ENCODE measurements at regions not wholly inside any gene's neighbourhood (a gene's known extent, or its start where the extent isn't known, plus 50 kb on each side); places are given as distances from the start of the nearest gene placed in this dataset.

GRCh38 chr3:72120806-72121778 is 336.1 kb upstream of the PROK2 start:
- Histone ChIP-seq H3K9me3 (ENCODE audit: control insufficient read depth, low read length) (no peaks in the 10 kb centered on the region), H3K4me3 (ENCODE audit: insufficient read depth, low read depth, low read length) (no peak overlapping the region)
- WGBS, 2 experiments, result 93 to 95% methylated on average over 5 of the region's 5 CpGs

GRCh38 chr3:72120039-72120438 is 335.1 kb upstream of the PROK2 start:
- Histone ChIP-seq H3K27ac (ENCODE audit: insufficient read depth, low read depth, low read length, poor library complexity, severe bottlenecking) (no peak overlapping the region), H3K27me3 (ENCODE audit: control insufficient read depth, insufficient read depth, low read length, poor library complexity, severe bottlenecking) (no peaks in the 10 kb centered on the region), H3K4me3 (ENCODE audit: insufficient read depth, low read depth, low read length) (no peak overlapping the region), H3K9me3 (ENCODE audit: control insufficient read depth, low read length) (no peaks in the 10 kb centered on the region), H3K4me1 (ENCODE audit: control insufficient read depth, insufficient read depth, low read length) (no peaks in the 10 kb centered on the region), H3K36me3 (ENCODE audit: control insufficient read depth, insufficient read depth, low read length) (no peaks in the 10 kb centered on the region)
- WGBS, 2 experiments, result 94 to 97% methylated on average over 4 of the region's 4 CpGs

More at GRCh38 chr3:72120806-72121778, 336.1 kb upstream of the PROK2 start:
- Histone ChIP-seq H3K27ac (ENCODE audit: insufficient read depth, low read depth, low read length, poor library complexity, severe bottlenecking) (no peak overlapping the region), H3K27me3 (ENCODE audit: control insufficient read depth, insufficient read depth, low read length, poor library complexity, severe bottlenecking) (no peaks in the 10 kb centered on the region), H3K36me3 (ENCODE audit: control insufficient read depth, insufficient read depth, low read length) (no peaks in the 10 kb centered on the region), H3K4me1 (ENCODE audit: control insufficient read depth, insufficient read depth, low read length) (no peaks in the 10 kb centered on the region)

GRCh38 chr3:72118628-72119027 is 333.7 kb upstream of the PROK2 start:
- Histone ChIP-seq H3K27me3 (ENCODE audit: control insufficient read depth, insufficient read depth, low read length, poor library complexity, severe bottlenecking) (no peaks in the 10 kb centered on the region), H3K27ac (ENCODE audit: insufficient read depth, low read depth, low read length, poor library complexity, severe bottlenecking) (no peak overlapping the region), H3K4me3 (ENCODE audit: insufficient read depth, low read depth, low read length) (no peak overlapping the region), H3K4me1 (ENCODE audit: control insufficient read depth, insufficient read depth, low read length) (no peaks in the 10 kb centered on the region), H3K36me3 (ENCODE audit: control insufficient read depth, insufficient read depth, low read length) (no peaks in the 10 kb centered on the region), H3K9me3 (ENCODE audit: control insufficient read depth, low read length) (no peaks in the 10 kb centered on the region)

DNA sequence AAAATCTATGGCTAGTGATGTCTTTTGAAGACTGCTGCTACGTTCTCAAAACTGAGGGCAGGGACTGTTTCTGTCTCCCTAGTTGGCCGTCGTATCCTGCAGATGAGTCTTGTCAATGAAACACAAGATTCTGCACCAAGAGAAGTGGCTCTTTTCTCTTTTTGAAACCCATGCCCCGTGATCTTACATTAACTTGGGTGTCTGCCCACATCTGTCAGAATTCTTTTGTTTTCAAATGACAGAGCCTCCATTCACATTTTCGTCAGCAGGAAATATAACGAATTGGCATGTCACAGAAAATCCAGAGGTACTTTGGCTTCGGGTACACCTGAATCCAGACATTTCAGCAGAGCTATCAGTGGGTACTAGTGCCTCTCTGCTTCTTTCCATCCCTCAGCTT is 331.3 kb upstream of the PROK2 start:
- Histone ChIP-seq H3K36me3 (ENCODE audit: control insufficient read depth, insufficient read depth, low read length) (no peaks in the 10 kb centered on the region), H3K4me1 (ENCODE audit: control insufficient read depth, insufficient read depth, low read length) (no peaks in the 10 kb centered on the region), H3K4me3 (ENCODE audit: insufficient read depth, low read depth, low read length) (no peak overlapping the region), H3K27me3 (ENCODE audit: control insufficient read depth, insufficient read depth, low read length, poor library complexity, severe bottlenecking) (no peaks in the 10 kb centered on the region), H3K9me3 (ENCODE audit: control insufficient read depth, low read length) (no peaks in the 10 kb centered on the region), H3K27ac (ENCODE audit: insufficient read depth, low read depth, low read length, poor library complexity, severe bottlenecking) (no peak overlapping the region)
- WGBS, 2 experiments, result 90 to 91% methylated on average over 7 of the region's 7 CpGs

DNA sequence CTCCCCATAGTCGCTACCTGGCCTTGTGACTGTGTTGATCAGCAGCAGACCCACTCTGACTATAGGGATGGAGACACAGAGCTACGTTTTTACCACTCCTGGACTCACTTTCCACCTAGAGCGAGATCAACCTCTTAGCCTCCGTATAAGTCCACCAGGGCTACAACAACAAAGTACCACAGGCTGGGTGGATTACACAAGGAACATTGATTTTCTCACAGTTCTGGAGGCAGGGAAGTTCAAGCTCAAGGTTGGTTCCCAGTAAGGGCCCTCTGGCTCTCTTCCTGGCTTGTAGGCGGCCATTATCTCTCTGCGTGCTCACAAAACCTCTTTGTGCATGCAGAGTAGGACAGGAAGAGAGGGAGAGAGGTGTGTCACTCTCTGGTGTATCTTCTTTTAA is 330.4 kb upstream of the PROK2 start:
- no peaks in the 10 kb centered on the region for H3K27me3 ChIP-seq (ENCODE audit: control insufficient read depth, insufficient read depth, low read length, poor library complexity, severe bottlenecking)
- 94 to 97% methylated on average over 6 of the region's 6 CpGs for WGBS, 2 experiments
- no peak overlapping the region for H3K27ac ChIP-seq (ENCODE audit: insufficient read depth, low read depth, low read length, poor library complexity, severe bottlenecking)
- no peak overlapping the region for H3K4me3 ChIP-seq (ENCODE audit: insufficient read depth, low read depth, low read length)
- no peaks in the 10 kb centered on the region for H3K4me1 ChIP-seq (ENCODE audit: control insufficient read depth, insufficient read depth, low read length)
- no peaks in the 10 kb centered on the region for H3K9me3 ChIP-seq (ENCODE audit: control insufficient read depth, low read length)
- no peaks in the 10 kb centered on the region for H3K36me3 ChIP-seq (ENCODE audit: control insufficient read depth, insufficient read depth, low read length)

GRCh38 chr3:72114773-72115172 is 329.8 kb upstream of the PROK2 start:
- H3K36me3 ChIP-seq (ENCODE audit: control insufficient read depth, insufficient read depth, low read length), result no peaks in the 10 kb centered on the region
- WGBS, 2 experiments, result 93 to 97% methylated on average over 4 to 5 of the region's 5 CpGs
- no peaks in the 10 kb centered on the region for H3K9me3 ChIP-seq (ENCODE audit: control insufficient read depth, low read length)
- H3K27ac ChIP-seq (ENCODE audit: insufficient read depth, low read depth, low read length, poor library complexity, severe bottlenecking), result no peak overlapping the region
- no peaks in the 10 kb centered on the region for H3K27me3 ChIP-seq (ENCODE audit: control insufficient read depth, insufficient read depth, low read length, poor library complexity, severe bottlenecking)
- no peak overlapping the region for H3K4me3 ChIP-seq (ENCODE audit: insufficient read depth, low read depth, low read length)
- H3K4me1 ChIP-seq (ENCODE audit: control insufficient read depth, insufficient read depth, low read length), result no peaks in the 10 kb centered on the region

DNA sequence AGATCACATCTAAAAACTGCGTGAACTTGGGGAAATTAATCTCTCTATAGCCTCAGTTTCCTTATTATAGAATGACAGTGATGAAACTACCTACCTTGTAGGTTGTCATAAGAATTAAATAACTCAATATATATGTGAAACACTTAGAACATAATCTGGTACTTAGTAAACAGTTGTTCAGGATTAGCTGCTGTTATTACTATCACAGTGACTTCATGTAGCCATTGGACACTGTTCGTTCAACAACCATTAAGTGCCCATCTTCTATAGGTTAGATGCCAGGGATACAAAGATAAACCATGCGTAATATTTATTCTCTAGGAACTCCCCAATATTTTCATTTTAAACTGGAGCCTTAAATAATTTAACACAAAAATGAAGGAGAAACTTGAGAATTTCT is 329.0 kb upstream of the PROK2 start:
- Histone ChIP-seq H3K27ac (ENCODE audit: insufficient read depth, low read depth, low read length, poor library complexity, severe bottlenecking) (no peak overlapping the region), H3K4me3 (ENCODE audit: insufficient read depth, low read depth, low read length) (no peak overlapping the region), H3K27me3 (ENCODE audit: control insufficient read depth, insufficient read depth, low read length, poor library complexity, severe bottlenecking) (no peaks in the 10 kb centered on the region), H3K36me3 (ENCODE audit: control insufficient read depth, insufficient read depth, low read length) (no peaks in the 10 kb centered on the region), H3K9me3 (ENCODE audit: control insufficient read depth, low read length) (no peaks in the 10 kb centered on the region), H3K4me1 (ENCODE audit: control insufficient read depth, insufficient read depth, low read length) (no peaks in the 10 kb centered on the region)
- WGBS, 2 experiments, result 89 to 98% methylated on average over 2 to 3 of the region's 3 CpGs

- H3K4me3 ChIP-seq (ENCODE audit: insufficient read depth, low read depth, low read length), result no peak overlapping the region
- H3K9me3 ChIP-seq (ENCODE audit: control insufficient read depth, low read length), result no peaks in the 10 kb centered on the region
- H3K27me3 ChIP-seq (ENCODE audit: control insufficient read depth, insufficient read depth, low read length, poor library complexity, severe bottlenecking), result no peaks in the 10 kb centered on the region
- no peak overlapping the region for H3K27ac ChIP-seq (ENCODE audit: insufficient read depth, low read depth, low read length, poor library complexity, severe bottlenecking)
- H3K36me3 ChIP-seq (ENCODE audit: control insufficient read depth, insufficient read depth, low read length), result no peaks in the 10 kb centered on the region
- no peaks in the 10 kb centered on the region for H3K4me1 ChIP-seq (ENCODE audit: control insufficient read depth, insufficient read depth, low read length)
- WGBS, 2 experiments, result 100% methylated on average over 1 of the region's 1 CpG; no CpG with 5 or more reads in 1 of the 2 experiments
Observed at GRCh38 chr3:72113564-72113963, 328.6 kb upstream of the PROK2 start.

DNA sequence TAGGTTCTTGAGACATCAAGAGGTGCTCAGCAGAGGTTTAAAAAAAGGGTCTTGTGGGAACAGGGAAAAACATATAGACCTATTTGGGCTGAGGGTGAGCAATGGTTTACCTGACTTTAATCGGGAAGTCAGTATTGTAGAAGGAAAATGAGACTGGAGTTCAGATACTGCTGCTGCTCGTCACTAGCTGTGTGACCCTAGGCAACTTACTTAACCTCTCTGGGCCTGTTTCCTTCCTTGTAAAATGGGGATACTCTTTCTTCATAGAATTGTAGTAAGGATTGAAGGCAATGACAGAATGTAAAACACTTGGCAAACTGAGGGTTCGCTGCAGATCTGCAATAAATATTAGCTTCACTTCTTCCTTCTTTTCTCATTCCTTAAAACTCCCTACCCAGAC is 327.5 kb upstream of the PROK2 start:
- WGBS, 2 experiments, result 92 to 99% methylated on average over 3 of the region's 3 CpGs

GRCh38 chr3:72111265-72112205 is 326.6 kb upstream of the PROK2 start:
- Histone ChIP-seq H3K27me3 (ENCODE audit: control insufficient read depth, insufficient read depth, low read length, poor library complexity, severe bottlenecking) (no peaks in the 10 kb centered on the region), H3K4me3 (ENCODE audit: insufficient read depth, low read depth, low read length) (no peak overlapping the region), H3K9me3 (ENCODE audit: control insufficient read depth, low read length) (no peaks in the 10 kb centered on the region), H3K27ac (ENCODE audit: insufficient read depth, low read depth, low read length, poor library complexity, severe bottlenecking) (no peak overlapping the region), H3K4me1 (ENCODE audit: control insufficient read depth, insufficient read depth, low read length) (no peaks in the 10 kb centered on the region), H3K36me3 (ENCODE audit: control insufficient read depth, insufficient read depth, low read length) (no peaks in the 10 kb centered on the region)
- 89 to 93% methylated on average over 6 to 7 of the region's 7 CpGs for WGBS, 2 experiments

More for the DNA sequence above, 327.5 kb upstream of the PROK2 start:
- no peaks in the 10 kb centered on the region for H3K9me3 ChIP-seq (ENCODE audit: control insufficient read depth, low read length)
- H3K36me3 ChIP-seq (ENCODE audit: control insufficient read depth, insufficient read depth, low read length), result no peaks in the 10 kb centered on the region
- no peaks in the 10 kb centered on the region for H3K4me1 ChIP-seq (ENCODE audit: control insufficient read depth, insufficient read depth, low read length)
- H3K4me3 ChIP-seq (ENCODE audit: insufficient read depth, low read depth, low read length), result no peak overlapping the region
- no peaks in the 10 kb centered on the region for H3K27me3 ChIP-seq (ENCODE audit: control insufficient read depth, insufficient read depth, low read length, poor library complexity, severe bottlenecking)
- H3K27ac ChIP-seq (ENCODE audit: insufficient read depth, low read depth, low read length, poor library complexity, severe bottlenecking), result no peak overlapping the region
